IMR-90 (cell line): ENCODE measurements at regions not wholly inside any gene's neighbourhood (a gene's known extent, or its start where the extent isn't known, plus 50 kb on each side); places are given as distances from the start of the nearest gene placed in this dataset.

Source experiments
- ATAC-seq: fragments of 200-7000 bp; cut with Tn5 transposase; 2 replicates; pipeline ENCODE4 v1.9.1; 2020; ENCODE audit warnings: low read depth, mild to moderate bottlenecking, moderate library complexity
- BruUV-seq: library from RNA; stranded (reverse); fragments of 400-500 nt; replicated peaks from 2 replicates; lab custom pipeline; 2021; lab: Mats Ljungman, UMichigan
- CTCF ChIA-PET: fragments of 300-600 bp; formaldehyde crosslinking; extraction: SDS; loops from one replicate; lab custom pipeline; 2021; ENCODE audit warnings: antibody characterized with exemption; lab: Yijun Ruan, JAX
- POLR2A ChIA-PET: fragments of 300-600 bp; sonication (Branson Sonifier 250); formaldehyde crosslinking; loops from one replicate; lab custom pipeline; 2022; ENCODE audit warnings: antibody characterized with exemption; ENCODE audit not compliant: unreplicated experiment; lab: Charles Lee
- DNase-seq: peaks from one replicate; pipeline ENCODE4 v3.0.0; 2013
- H2AFZ ChIP-seq: replicated peaks from 2 replicates; pipeline ENCODE3; 2013; ENCODE audit warnings: low read length, mild to moderate bottlenecking; ENCODE audit not compliant: poor library complexity
- H2AK5ac ChIP-seq: 2 replicates; pipeline ENCODE4 v1.6.1; 2013; ENCODE audit warnings: low read depth, low read length, inconsistent platforms
- H2AK9ac ChIP-seq: replicated peaks from 2 replicates; pipeline ENCODE3; 2013; ENCODE audit warnings: mild to moderate bottlenecking, low read depth, low read length, moderate library complexity; ENCODE audit not compliant: poor library complexity
- H2BK120ac ChIP-seq: 2 replicates; pipeline ENCODE4 v1.6.1; 2013; ENCODE audit warnings: low read depth, low read length, inconsistent platforms
- H2BK15ac ChIP-seq: 3 replicates; pipeline ENCODE4 v1.6.1; 2013; ENCODE audit warnings: low read depth, low read length, inconsistent platforms
- H2BK20ac ChIP-seq: 2 replicates; pipeline ENCODE4 v1.6.1; 2013; ENCODE audit warnings: low read depth, mild to moderate bottlenecking, inconsistent platforms, low read length, moderate library complexity
- H2BK5ac ChIP-seq: 2 replicates; pipeline ENCODE4 v1.6.1; 2013; ENCODE audit warnings: mild to moderate bottlenecking, low read depth, low read length, inconsistent platforms; ENCODE audit not compliant: poor library complexity, severe bottlenecking
- H3K14ac ChIP-seq: replicated peaks from 2 replicates; pipeline ENCODE4 v1.6.1; 2013; ENCODE audit warnings: low read depth, low read length, inconsistent platforms
- H3K18ac ChIP-seq: 2 replicates; pipeline ENCODE4 v1.6.1; 2013; ENCODE audit warnings: low read depth, low read length, control low read depth
- H3K23ac ChIP-seq: 2 replicates; pipeline ENCODE4 v1.6.1; 2013; ENCODE audit warnings: low read depth, low read length, inconsistent platforms
- H3K27ac ChIP-seq: 2 replicates; pipeline ENCODE4 v1.5.1; 2013; ENCODE audit warnings: mild to moderate bottlenecking, control low read depth, low read length; ENCODE audit not compliant: insufficient read depth
- H3K27me3 ChIP-seq: 2 replicates; pipeline ENCODE4 v1.6.1; 2013; ENCODE audit warnings: low read length; ENCODE audit not compliant: control insufficient read depth, insufficient read depth
- H3K36me3 ChIP-seq: 2 replicates; pipeline ENCODE4 v1.6.1; 2013; ENCODE audit warnings: low read length, mixed read lengths; ENCODE audit not compliant: control insufficient read depth, insufficient read depth
- H3K4ac ChIP-seq: 2 replicates; pipeline ENCODE4 v1.6.1; 2013; ENCODE audit warnings: low read depth, low read length, inconsistent platforms
- H3K4me1 ChIP-seq: 2 replicates; pipeline ENCODE4 v1.6.1; 2013; ENCODE audit warnings: low read length, mixed read lengths; ENCODE audit not compliant: control insufficient read depth, insufficient read depth
- H3K4me2 ChIP-seq: 2 replicates; pipeline ENCODE4 v1.6.1; 2013; ENCODE audit warnings: low read depth, mild to moderate bottlenecking, control low read depth, low read length, moderate library complexity
- H3K4me3 ChIP-seq: 2 replicates; pipeline ENCODE4 v1.5.1; 2013; ENCODE audit warnings: low read depth, mild to moderate bottlenecking, control low read depth, low read length, moderate library complexity; ENCODE audit not compliant: insufficient read depth
- H3K56ac ChIP-seq: 2 replicates; pipeline ENCODE4 v1.6.1; 2013; ENCODE audit warnings: low read length, inconsistent platforms; ENCODE audit not compliant: insufficient read depth; ENCODE audit errors: extremely low read depth
- H3K79me1 ChIP-seq, 2 experiments: 2 replicates each; pipeline ENCODE4 v1.6.1; 2013; ENCODE audit warnings: low read length in 2 of 2, inconsistent platforms in 1 of 2, low read depth in 1 of 2
- H3K9ac ChIP-seq: 2 replicates; pipeline ENCODE4 v1.6.1; 2013; ENCODE audit warnings: low read depth, low read length, control low read depth
- H3K9me1 ChIP-seq: 2 replicates; pipeline ENCODE4 v1.6.1; 2013; ENCODE audit warnings: low read length, inconsistent platforms; ENCODE audit not compliant: insufficient read depth
- H3K9me3 ChIP-seq: 2 replicates; pipeline ENCODE4 v1.6.1; 2013; ENCODE audit warnings: low read length; ENCODE audit not compliant: control insufficient read depth, insufficient read depth
- H4K20me1 ChIP-seq: 2 replicates; pipeline ENCODE4 v1.6.1; 2013; ENCODE audit warnings: low read length, inconsistent platforms; ENCODE audit not compliant: insufficient read depth
- H4K5ac ChIP-seq: 2 replicates; pipeline ENCODE4 v1.6.1; 2013; ENCODE audit warnings: mild to moderate bottlenecking, low read depth, low read length, control low read depth
- H4K8ac ChIP-seq, 2 experiments: 2 replicates each; pipeline ENCODE4 v1.6.1; 2013; ENCODE audit warnings: low read depth in 2 of 2, low read length in 2 of 2, control low read depth in 1 of 2, inconsistent platforms in 1 of 2
- H4K91ac ChIP-seq: 2 replicates; pipeline ENCODE4 v1.6.1; 2013; ENCODE audit warnings: low read depth, low read length, inconsistent platforms; ENCODE audit not compliant: insufficient read depth
- BHLHE40 ChIP-seq: fragments of 150-350 bp; IDR thresholded peaks from 2 replicates; pipeline ENCODE4 v1.6.1; 2016; ENCODE audit warnings: mild to moderate bottlenecking, low read depth, low read length
- CEBPB ChIP-seq: IDR thresholded peaks from 2 replicates; pipeline ENCODE4 v1.6.1; 2012; ENCODE audit warnings: low read depth, low read length, improper control_type of control experiment
- CHD1 ChIP-seq: IDR thresholded peaks from 2 replicates; pipeline ENCODE4 v1.6.1; 2012; ENCODE audit warnings: low read depth, low read length, improper control_type of control experiment
- FOS ChIP-seq: fragments of 150-350 bp; IDR thresholded peaks from 2 replicates; pipeline ENCODE4 v1.6.1; 2016; ENCODE audit warnings: low read depth, low read length
- MAFK ChIP-seq: IDR thresholded peaks from 2 replicates; pipeline ENCODE4 v1.6.1; 2012; ENCODE audit warnings: low read depth, low read length, improper control_type of control experiment
- MAZ ChIP-seq: IDR thresholded peaks from 2 replicates; pipeline ENCODE4 v1.6.1; 2012; ENCODE audit warnings: low read depth, mild to moderate bottlenecking, low read length, improper control_type of control experiment, moderate library complexity, borderline replicate concordance
- MXI1 ChIP-seq: IDR thresholded peaks from 2 replicates; pipeline ENCODE4 v1.6.1; 2012; ENCODE audit warnings: low read depth, mild to moderate bottlenecking, low read length, moderate library complexity, borderline replicate concordance
- NFE2L2 ChIP-seq: fragments of 150-350 bp; IDR thresholded peaks from 2 replicates; pipeline ENCODE4 v1.6.1; 2016; ENCODE audit warnings: low read depth, mild to moderate bottlenecking, low read length
- POLR2A ChIP-seq: IDR thresholded peaks from 2 replicates; pipeline ENCODE4 v1.6.1; 2012; ENCODE audit warnings: mild to moderate bottlenecking, low read depth, low read length
- RAD21 ChIP-seq: IDR thresholded peaks from 2 replicates; pipeline ENCODE4 v1.6.1; 2012; ENCODE audit warnings: low read length, improper control_type of control experiment
- RCOR1 ChIP-seq: IDR thresholded peaks from 2 replicates; pipeline ENCODE4 v1.6.1; 2012; ENCODE audit warnings: mild to moderate bottlenecking, low read length, improper control_type of control experiment; ENCODE audit not compliant: insufficient replicate concordance
- RFX5 ChIP-seq: IDR thresholded peaks from 2 replicates; pipeline ENCODE4 v1.8.0; 2012; ENCODE audit warnings: low read depth, mild to moderate bottlenecking, low read length, moderate library complexity
- SMC3 ChIP-seq: fragments of 150-350 bp; IDR thresholded peaks from 2 replicates; pipeline ENCODE4 v1.6.1; 2016; ENCODE audit warnings: low read depth, mild to moderate bottlenecking, antibody characterized with exemption, low read length, moderate library complexity
- USF2 ChIP-seq: fragments of 150-350 bp; IDR thresholded peaks from 2 replicates; pipeline ENCODE4 v1.6.1; 2017; ENCODE audit warnings: mild to moderate bottlenecking, antibody characterized with exemption, low read length, low read depth
- WGBS, 2 experiments: methylation state at CpG; one replicate each; pipeline versions ENCODE4 v1.1.5 to v1.1.7; 2013; ENCODE audit warnings: missing lambda C conversion rate in 2 of 2; ENCODE audit not compliant: insufficient read length in 1 of 2; ENCODE audit errors: extremely low coverage in 2 of 2; 5-methylcytosine and 5-hydroxymethylcytosine counted together
- dilution Hi-C: fragments of 300-500 bp; cut with HindIII; formaldehyde crosslinking; loops from one replicate; pipeline ENCODE4 v1.14.3; 2018; ENCODE audit warnings: low sequenced_read_pairs; ENCODE audit not compliant: unreplicated experiment
- in situ Hi-C: fragments of 300-500 bp; cut with MboI; formaldehyde crosslinking; loops from 3 replicates; pipeline ENCODE4 v1.14.3; 2019; ENCODE audit warnings: low sequenced_read_pairs, inconsistent platforms, mixed read lengths
- intact Hi-C: fragments of 100-400 bp; cut with micrococcal nuclease; formaldehyde crosslinking; loops from 2 replicates; pipeline ENCODE4 v1.10.0; 2022
- TF ChIP-seq, protein P1 (sequence below): fragments of 150-350 bp; IDR thresholded peaks from 2 replicates; pipeline ENCODE4 v1.6.1; 2016; ENCODE audit warnings: low read depth, mild to moderate bottlenecking, low read length, moderate library complexity, borderline replicate concordance
- TF ChIP-seq, protein P2 (sequence below): conservative IDR thresholded peaks from 2 replicates; pipeline ENCODE4 v1.5.1; 2012; ENCODE audit warnings: mild to moderate bottlenecking, low read depth, low read length, improper control_type of control experiment

- H2AK9ac ChIP-seq, result no peak overlapping the region
- no peaks in the 10 kb centered on the region for H3K9me1 ChIP-seq
- in situ Hi-C loops, result no loop called here
- no TSS peak for BruUV-seq
- no peak for DNase-seq
- no peak overlapping the region for H2BK20ac ChIP-seq
- ATAC-seq, result no peak
- H2AFZ ChIP-seq, result no peak overlapping the region
- no peak overlapping the region for H3K4me2 ChIP-seq
- H3K56ac ChIP-seq, result no peak overlapping the region
- dilution Hi-C loops, result no loop called here
- no peak overlapping the region for H2BK120ac ChIP-seq
- ChIA-PET POLR2A (no interaction called here), CTCF (no interaction called here)
- no peak overlapping the region for H3K18ac ChIP-seq
- H4K20me1 ChIP-seq, result no peaks in the 10 kb centered on the region
- no peak overlapping the region for H3K23ac ChIP-seq
- no peak overlapping the region for H3K14ac ChIP-seq
- peaks cover 10% of the 10 kb centered on the region for H3K27me3 ChIP-seq
- H3K4me1 ChIP-seq, result no peaks in the 10 kb centered on the region
- no peaks in the 10 kb centered on the region for H3K79me1 ChIP-seq
- no peak overlapping the region for H3K4me3 ChIP-seq
- no peak overlapping the region for H2BK5ac ChIP-seq
- no peaks in the 10 kb centered on the region for H3K36me3 ChIP-seq
- H2BK15ac ChIP-seq, result no peak overlapping the region
- no peak overlapping the region for H3K27ac ChIP-seq
- no peak overlapping the region for H4K91ac ChIP-seq
- no peak overlapping the region for H2AK5ac ChIP-seq
- no peak overlapping the region for H3K4ac ChIP-seq
- H4K5ac ChIP-seq, result no peak overlapping the region
- WGBS, 2 experiments, result no CpG with 5 or more reads among the region's 7 CpGs
- H4K8ac ChIP-seq, result no peak overlapping the region
- H3K9me3 ChIP-seq, result no peaks in the 10 kb centered on the region
- TF ChIP-seq POLR2A (no peak), MXI1 (no peak), MAZ (no peak), NFE2L2 (no peak), CEBPB (no peak), USF2 (no peak), FOS (no peak), MAFK (no peak), CHD1 (no peak), RFX5 (no peak), RAD21 (no peak), RCOR1 (no peak), BHLHE40 (no peak), SMC3 (no peak)
- TF ChIP-seq, protein P1, sequence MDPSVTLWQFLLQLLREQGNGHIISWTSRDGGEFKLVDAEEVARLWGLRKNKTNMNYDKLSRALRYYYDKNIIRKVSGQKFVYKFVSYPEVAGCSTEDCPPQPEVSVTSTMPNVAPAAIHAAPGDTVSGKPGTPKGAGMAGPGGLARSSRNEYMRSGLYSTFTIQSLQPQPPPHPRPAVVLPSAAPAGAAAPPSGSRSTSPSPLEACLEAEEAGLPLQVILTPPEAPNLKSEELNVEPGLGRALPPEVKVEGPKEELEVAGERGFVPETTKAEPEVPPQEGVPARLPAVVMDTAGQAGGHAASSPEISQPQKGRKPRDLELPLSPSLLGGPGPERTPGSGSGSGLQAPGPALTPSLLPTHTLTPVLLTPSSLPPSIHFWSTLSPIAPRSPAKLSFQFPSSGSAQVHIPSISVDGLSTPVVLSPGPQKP, result no peak
- TF ChIP-seq, protein P2, sequence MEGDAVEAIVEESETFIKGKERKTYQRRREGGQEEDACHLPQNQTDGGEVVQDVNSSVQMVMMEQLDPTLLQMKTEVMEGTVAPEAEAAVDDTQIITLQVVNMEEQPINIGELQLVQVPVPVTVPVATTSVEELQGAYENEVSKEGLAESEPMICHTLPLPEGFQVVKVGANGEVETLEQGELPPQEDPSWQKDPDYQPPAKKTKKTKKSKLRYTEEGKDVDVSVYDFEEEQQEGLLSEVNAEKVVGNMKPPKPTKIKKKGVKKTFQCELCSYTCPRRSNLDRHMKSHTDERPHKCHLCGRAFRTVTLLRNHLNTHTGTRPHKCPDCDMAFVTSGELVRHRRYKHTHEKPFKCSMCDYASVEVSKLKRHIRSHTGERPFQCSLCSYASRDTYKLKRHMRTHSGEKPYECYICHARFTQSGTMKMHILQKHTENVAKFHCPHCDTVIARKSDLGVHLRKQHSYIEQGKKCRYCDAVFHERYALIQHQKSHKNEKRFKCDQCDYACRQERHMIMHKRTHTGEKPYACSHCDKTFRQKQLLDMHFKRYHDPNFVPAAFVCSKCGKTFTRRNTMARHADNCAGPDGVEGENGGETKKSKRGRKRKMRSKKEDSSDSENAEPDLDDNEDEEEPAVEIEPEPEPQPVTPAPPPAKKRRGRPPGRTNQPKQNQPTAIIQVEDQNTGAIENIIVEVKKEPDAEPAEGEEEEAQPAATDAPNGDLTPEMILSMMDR, result no peak
- no peak overlapping the region for H3K9ac ChIP-seq
- intact Hi-C loops, result no loop called here
These were observed 58.0 kb upstream of the CHST1 start for GRCh38 chr11:45723397-45723796.
